HPDE6-E6E7 (cell line): ENCODE measurements at regions not wholly inside any gene's neighbourhood (a gene's known extent, or its start where the extent isn't known, plus 50 kb on each side); places are given as distances from the start of the nearest gene placed in this dataset.

Experiments used
- DNase-seq: peaks from one replicate; pipeline ENCODE4 v3.0.0; 2011; ENCODE audit warnings: missing footprints; ENCODE audit errors: extremely low spot score

DNA sequence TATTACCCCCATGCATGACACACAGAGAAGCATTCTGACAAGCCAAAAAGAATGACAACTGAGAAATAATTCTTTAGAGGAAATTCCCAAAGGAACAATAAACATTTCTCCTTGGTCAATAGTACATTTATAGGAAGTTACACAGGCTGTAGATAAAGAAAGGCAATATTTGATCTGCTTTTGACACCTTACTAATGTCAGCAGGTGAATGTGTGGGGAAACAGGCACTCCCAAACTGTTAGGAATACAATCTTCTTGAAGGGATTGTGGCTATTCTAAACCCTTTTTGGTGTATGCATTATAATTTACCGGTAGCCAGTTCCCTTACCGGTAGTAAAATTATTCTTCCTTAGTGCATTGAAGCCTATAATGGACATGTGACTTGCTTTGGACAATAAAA lies 116.1 kb upstream of the FTMT start:
- DNase-seq, result no peak

DNA sequence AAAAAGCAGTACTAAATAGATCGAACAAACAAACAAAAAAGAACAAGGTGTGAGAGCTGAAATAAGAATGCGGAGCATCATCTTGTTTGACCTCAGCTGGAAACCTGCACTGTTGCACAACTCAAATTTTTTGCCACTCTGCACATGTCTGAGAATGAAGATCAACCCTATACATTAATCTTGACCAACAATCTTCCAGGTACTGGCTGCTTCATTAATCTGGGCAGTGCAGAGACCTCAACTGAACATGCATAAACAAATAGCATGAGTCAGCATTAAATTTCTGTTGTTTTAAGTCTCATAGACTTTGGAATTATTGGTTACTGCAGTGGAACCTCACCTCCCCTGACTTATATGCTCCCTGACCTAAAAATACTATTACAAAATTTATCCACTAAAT lies 114.6 kb upstream of the FTMT start:
- DNase-seq, result no peak

DNA sequence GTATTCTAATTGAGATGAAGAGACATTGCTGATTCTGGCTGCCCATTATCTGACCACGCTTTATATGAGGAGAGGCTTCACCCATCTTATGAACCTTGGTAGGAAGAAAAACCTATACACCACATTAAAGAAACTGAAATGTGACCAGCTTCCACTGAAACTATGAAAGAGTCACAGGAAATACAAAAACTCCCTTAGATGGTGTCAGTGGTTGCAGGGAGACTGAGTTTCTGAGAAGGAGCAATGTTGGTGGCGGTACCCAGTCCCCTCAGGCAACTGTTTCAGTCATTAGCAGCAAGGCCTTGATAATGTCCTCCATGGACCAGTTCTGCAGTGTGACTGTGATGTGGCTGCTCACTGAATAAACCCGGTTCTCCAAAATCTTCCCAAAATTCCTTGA lies 110.5 kb upstream of the FTMT start:
- no peak for DNase-seq

DNA sequence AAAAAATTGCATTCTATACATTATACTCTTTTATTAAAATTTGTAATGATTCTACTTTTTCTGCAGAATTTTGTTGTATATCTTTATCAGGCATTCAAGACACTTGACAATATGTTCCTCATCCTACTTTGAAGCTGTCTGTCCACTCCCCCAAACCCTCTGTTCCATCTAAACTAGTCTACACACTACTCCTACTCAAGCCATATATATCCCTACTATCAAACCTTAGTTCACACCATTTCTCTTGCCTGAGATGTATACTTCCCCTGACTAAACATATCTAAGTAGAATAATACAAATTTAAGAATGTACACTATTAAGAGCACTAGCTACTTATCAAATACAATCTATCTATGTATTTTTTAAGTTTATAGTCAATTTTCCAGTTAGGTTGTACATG lies 107.1 kb upstream of the FTMT start:
- DNase-seq, result no peak

DNA sequence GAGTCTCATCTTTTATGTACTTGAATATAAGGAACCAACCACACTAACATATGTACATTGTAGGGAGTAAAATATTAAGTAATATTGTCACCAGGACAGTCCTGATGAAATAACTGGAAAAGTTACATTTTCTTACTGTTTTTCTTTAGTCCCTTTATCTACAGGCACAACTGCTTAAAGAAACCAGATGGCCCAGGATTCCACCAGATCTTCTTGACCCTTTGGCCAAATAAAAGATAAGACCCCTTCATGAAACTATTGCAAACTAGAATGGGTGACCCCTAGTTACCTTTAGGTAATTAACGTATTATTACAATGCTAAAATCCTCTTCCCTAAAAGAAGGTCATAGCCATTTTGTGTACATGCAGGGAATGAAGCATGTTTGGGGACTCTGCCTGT lies 106.3 kb upstream of the FTMT start:
- no peak for DNase-seq

DNA sequence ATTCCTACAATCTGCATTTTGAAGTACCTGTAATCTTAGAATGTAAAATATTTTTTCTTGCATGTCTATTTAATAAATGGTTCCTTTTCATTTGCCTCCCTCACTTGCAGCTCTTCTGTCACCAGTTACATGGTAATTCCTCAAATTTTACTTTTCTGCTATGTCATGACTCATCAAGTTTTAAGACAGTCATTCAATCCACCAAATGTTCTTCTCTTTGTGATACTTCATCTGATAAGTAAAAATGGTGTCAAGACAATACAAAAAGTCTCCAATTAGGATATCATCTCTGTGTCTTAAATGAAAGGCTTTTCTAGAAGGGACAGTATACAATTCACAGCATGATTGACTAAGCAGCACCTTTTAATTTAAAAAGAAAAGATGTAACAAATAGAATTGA lies 104.9 kb upstream of the FTMT start:
- DNase-seq, result no peak

DNA sequence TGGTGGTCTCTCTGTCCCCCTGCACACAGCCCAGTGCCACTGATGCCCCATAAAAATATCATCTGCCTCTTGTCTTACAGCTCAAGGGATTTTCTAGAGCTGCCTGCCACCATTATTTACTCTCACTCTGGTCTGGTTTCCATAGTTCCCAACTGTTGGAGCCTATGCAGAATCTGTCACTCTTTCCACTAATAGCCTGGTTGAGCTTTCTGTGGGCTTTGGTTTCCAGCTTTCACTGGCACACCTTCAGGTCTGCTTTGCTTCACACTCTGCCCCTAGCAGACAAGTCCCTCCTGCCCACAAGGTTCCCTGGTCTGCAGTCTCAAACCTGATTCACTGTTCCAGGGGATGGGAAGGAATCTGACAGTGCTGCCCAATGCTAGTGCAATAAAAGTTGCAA lies 103.0 kb upstream of the FTMT start:
- DNase-seq, result no peak

DNA sequence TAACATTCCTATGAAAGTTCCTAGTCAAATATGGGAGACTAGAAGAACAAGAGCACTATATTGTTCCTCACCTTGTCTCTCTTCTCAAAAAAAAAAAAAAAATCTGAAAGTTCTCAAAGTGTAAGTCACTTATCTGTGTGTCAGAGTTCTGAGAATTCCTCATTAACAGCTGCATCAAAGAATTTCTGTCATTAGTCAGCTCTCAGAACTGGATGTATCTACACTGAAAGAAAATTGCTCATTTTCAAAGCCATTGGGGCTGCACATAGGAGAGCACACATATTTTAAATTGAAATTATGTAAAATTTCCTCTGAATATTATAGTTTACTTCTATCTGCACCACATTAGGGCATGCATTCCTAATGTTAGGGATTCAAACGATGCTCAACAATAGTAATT lies 99.5 kb upstream of the FTMT start:
- no peak for DNase-seq

DNA sequence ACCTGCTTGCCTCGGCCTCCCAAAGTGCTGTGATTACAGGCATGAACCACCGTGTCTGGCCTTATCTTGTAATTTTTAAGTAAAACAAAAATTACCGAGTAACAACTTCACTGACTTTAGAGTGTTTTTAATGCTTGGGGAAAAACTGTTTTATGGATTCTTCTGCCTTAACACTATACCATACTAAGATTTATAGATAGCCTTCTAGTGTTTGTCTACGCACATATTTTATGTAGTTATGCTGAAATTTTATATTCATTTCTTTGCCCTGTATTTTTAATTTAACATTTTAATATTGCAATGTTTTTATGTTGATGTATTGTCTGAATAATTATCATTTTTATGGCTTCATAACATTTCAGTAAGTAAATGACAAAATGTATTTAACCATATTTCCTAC lies 96.4 kb upstream of the FTMT start:
- DNase-seq, result no peak

DNA sequence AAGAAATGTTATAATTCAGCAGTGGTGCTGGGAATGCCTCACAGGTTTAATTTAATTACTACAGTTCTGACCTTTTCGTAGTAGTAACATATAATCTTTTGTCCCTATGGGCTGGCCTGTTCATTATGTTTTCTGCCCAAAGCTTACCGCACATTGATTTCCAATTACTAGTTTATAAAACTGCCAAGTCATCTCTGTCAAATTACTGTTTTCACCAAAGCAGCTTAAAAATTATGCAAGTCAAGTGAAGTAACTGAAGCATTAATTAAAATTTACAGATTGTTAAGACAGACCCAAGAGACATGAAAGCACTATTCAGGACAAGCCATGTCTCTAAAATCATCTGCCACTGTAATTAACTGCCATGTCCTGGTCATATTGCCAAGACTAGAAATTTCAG lies 93.9 kb upstream of the FTMT start:
- DNase-seq, result no peak

DNA sequence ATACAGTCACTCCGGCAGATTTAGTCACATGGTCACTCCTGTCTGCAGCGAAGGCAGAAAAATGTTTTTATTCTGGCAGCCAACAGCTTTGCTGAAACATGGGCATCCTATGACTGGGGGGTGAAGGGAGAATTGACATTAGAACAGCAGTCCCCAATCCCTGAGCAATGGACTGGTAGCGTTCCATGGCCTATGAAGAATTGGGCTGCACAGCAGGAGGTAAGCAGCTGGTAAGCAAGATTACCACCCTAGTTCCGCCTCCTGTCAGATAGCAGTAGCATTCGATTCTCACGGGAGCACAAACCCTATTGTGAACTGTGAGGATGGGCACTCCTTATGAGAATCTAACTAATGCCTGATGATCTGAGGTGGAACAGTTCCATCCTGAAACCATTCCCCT lies 93.1 kb upstream of the FTMT start:
- DNase-seq, result no peak

DNA sequence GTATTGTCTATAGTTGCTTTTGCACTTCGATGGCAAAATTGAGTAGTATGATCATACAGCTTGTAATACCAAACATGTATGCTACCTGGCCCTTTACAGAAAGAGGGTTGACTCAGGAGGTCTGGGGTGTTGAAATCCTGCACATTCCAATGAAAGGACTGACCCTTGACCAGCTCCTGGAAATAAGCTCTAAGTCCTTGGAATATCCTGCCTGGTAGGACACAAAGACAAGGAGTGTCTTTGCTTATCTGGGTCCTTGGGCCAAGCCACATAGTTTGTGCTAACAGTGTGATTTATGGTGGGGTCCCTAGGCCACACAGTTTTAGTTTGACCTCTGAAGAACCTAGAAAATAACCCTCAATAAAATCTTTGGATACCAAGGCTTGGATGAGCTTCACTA lies 89.3 kb upstream of the FTMT start:
- DNase-seq, result no peak

DNA sequence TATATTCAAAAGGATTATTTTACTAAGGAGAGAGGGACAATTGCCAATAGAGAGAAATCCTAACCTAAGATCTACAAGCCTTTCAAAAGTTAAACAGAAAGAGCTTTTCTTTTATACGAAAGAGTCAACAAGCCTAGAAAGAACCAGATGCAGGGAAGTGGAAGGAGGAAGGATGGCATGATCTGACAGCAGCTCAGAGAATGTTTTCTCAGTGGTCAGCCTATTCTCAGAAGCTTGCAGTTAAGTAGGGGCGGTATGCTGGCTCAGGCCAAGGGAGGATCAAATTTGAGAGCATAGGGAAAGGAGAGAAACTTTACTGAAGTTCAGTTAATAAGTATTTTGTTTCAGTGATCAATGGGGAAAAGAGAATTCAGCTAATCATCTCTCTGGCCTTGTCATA lies 88.0 kb upstream of the FTMT start:
- no peak for DNase-seq

DNA sequence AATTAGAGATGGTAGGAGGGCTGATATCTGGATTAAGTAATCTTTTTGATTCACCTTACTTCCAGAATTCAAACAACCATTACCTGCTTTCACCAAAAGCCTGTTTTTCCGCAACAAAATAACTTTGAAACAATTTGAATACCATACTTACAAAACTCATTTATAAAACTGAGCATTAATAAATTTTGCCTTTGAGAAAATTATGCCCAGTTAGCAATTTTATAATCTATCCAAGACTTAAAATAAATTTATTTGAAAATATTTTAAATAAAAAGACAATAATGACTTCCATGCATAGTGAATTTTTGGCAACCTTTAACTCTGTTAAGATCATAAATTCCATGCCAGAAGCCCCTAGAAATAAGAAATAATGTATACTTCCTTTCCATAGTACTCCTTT lies 71.3 kb upstream of the FTMT start:
- no peak for DNase-seq

DNA sequence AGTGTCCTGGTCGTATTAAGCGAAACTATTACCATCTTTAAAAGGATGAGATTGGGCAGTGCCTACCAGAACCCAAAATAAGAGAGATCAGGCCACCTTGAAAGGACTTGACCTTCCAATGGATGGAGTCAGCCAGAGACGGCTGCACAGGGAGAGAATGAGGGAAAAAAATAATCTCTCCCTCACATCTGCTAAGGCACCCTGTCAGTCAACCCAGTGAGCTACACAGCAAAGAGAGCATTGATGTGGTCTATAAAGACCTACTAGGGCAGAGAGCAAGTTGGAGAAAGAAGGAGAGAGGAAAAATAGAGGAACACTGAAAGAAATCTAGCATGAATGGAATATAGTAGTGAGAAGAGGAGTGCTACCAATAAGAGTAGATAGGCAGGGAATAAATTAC lies 68.0 kb upstream of the FTMT start:
- no peak for DNase-seq

DNA sequence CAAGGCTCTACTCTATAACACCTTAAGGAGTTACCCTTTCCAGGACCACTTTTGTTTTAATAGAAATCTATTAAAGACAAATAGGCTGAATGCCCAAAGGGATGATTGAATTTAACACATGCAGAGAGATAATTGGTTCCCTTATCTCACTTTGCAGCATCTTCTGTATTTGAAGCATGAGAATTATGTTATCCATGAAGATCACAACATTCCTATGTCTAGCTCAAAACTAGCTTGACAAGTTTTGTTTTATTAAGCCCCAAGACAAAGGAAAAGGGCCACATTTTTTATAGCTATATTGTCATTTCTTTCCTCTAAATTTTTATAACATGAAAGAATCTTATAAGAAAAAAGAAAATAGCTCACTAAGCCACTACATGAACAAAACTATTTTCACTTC lies 57.9 kb upstream of the FTMT start:
- DNase-seq, result no peak

DNA sequence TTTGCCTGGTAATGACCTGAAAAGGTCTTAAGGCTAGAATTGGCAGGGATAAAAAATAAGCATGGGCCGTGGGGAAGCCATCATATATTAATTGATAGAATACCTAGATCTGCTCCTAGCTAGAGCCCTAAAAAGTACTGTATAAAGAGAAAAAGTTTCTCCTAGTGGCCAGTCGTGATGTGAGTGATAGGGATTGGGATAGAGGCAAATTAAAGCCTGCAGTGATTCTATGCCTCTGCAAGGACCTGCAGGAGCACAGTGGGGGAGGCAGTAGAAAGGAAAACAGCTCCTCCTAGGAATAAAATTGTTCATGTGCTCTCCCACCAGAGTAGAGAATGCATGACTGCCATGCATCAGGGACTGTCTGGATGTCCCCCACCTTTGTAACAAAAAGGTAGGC lies 56.2 kb upstream of the FTMT start:
- no peak for DNase-seq

DNA sequence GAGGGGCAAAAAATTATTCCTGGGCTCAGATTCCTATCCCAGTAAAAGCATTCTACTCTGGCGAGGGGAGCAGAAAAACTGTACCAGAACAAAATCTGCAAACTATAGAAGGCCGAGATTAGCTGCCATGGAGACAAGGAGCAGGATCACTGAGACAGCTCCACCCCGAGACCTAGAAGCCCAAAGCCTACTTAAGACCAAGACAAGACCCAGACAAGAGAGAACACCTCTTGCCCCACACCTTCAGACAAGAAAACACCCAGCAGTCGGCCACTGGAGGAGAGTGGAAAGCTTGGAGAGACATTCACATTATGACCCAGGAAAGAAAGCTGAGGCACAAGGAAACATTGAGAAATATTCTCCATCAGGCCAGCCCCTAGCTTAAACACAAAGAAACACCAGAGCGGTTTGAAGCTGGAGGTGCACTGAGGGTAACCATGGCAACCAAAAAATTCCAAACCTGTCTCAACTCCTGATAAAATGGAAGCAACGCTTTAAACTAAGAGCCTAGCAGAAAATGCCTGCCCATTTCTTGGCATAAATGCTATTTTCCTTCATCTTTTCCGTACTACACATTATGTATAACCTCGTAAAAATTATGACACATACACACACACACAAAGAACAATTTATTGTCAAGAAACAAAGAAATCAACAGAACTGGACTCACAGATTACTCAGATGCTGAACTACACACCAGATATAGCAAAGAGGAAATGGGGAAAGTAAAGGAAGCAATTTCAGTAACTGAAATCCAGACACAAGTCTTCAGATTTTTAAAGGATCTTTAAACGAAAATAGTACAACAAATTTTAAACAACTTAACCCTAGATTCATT lies 53.8 kb upstream of the FTMT start:
- DNase-seq, result no peak
